ENCODE measurements at regions not wholly inside any gene's neighbourhood (a gene's known extent, or its start where the extent isn't known, plus 50 kb on each side); places are given as distances from the start of the nearest gene placed in this dataset.
A peak's percentile ranks its signal among the peaks of the same experiment; 100 is the strongest.

- no peak for DNase-seq
Observed at GRCh38 chr3:157700405-157700804, 197.2 kb upstream of the VEPH1 start.

DNA sequence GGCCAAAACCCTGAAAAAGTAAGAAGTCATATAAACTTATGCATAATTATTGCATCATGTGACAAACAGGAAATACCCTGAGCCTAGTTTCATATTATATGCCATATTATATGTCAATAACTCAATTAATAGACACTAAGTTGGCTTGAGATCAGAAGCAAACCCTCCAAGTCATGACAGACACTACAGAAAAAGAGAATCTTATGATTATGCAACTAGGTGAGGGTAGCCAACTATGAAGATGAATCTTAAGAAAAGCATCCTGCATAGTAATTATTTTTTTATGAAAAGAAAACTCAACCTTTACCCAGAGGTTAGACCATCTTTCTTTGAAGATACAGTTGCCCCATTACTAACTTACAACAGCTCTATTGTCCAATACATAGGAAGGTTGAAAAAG, 192.4 kb upstream of the VEPH1 start:
- DNase-seq, result no peak

DNA sequence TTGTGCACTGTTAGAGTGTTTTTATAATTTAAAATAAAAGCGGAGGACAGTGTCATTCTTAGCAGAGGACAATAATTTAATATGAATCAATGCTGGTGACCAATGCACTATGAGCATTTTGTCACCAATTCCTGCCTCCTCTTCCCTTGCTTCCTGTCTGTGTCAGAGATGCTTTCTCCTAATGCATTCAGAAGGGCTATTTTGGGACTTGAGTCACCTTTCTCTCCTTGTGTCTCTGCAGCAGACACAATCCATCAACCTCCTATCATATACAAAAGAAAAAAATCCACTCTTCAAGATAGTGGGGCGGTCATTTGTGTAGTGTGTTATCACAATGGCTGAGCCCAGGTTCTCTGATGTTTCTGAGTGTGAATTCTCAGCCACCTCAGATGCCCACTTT, 191.9 kb upstream of the VEPH1 start:
- DNase-seq, result no peak

GRCh38 chr3:157693762-157694161, 190.5 kb upstream of the VEPH1 start:
- no peak for DNase-seq

DNA sequence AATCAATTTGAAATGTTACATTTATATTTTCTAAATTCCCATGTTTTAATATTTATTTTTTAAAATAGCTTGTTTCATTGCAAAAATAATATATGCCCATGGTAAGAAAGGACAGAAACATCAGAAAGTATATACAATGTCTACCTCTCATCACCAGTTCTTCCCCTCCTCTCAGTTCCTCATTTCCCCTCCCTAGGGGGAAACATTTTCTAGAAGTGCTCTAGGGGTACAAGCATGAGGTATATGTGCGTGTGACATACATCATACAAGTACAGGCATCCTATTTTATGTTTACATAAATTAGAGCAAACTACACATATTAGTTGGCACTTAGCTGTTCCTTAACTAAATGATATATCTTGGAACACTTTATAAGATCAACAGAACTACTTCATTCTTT, 189.3 kb upstream of the VEPH1 start:
- DNase-seq, result no peak

- DNase-seq, result no peak
Observed at GRCh38 chr3:157683668-157684067, 180.5 kb upstream of the VEPH1 start.

- no peak for DNase-seq
Observed at GRCh38 chr3:157672061-157672460, 168.8 kb upstream of the VEPH1 start.

GRCh38 chr3:157671656-157672055, 168.4 kb upstream of the VEPH1 start:
- DNase-seq, result no peak

DNA sequence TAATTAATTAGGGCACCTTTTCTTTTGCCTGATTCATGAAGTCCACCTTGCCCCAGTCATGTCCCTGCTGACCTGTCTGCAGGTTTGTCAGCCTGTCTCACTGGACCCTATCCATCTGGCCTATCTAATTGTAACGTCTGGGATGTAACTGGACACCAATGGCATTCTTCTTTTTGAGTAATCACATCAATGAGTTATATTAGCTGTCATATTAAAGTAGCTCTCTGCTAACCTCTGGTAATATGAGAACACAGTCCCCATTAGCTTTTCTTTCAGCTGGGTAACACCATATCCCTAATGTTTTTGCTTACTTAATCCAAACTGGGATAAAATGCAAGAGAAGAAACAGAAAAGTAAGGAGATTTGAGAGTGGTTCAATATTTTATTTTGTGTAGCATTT, 166.2 kb upstream of the VEPH1 start:
- peak; percentile 38 for DNase-seq

DNA sequence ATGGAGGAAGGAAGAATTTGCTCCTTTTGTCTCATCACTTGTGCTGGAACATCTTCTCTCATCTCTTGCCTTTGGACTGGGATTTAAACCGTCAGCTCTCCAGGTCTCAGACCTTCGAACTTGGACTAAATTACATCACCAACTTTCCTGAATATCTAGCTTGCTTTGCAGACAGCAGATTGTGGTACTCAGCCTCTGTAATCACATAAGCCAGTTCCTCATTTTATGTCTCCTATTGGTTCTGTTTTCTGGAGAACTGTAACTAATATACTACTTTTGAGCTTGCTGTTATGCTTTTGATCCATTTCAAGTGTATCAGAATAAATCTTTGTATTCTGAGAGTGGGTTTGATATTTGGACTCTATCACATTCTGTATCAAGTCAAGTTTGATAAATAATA, 164.3 kb upstream of the VEPH1 start:
- DNase-seq, result no peak

GRCh38 chr3:157662171-157662570, 159.0 kb upstream of the VEPH1 start:
- DNase-seq, result no peak

DNA sequence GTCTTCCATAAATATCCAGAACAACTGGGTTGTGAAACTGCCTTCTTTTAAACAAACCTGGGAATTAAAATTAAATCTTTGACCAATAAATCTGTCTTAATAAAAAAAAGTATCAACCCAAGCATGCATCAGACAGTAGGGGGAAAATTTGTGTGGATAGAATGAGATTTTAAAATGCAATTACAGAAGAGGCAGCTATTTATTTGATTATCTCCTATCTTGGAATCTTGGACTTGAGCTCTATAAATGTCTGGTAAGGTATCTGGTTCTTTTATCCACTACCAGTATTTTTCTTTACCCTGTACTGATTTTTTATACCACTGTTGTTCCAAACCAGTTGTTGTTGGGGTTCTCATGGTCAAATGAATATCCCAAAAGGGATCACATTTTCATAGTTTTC, 157.6 kb upstream of the VEPH1 start:
- no peak for DNase-seq

DNA sequence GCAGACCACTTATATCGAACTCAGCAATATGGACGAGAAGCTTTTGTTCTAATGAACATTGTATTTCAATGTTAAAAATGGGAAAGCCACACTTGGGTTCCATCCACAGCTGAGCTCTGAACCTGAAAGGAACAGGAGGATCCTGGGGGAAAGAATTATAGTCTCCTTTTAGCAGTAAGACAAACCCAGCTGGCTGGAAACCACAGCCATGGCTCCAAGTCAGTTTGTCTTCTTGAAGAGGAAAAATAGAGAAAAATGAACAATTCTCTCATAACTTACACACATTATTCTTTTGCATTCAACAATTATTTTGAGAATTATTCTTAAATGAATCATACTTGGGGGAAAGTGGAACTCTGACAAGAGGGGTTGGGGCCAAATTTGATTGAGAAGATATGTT, 149.2 kb upstream of the VEPH1 start:
- no peak for DNase-seq

GRCh38 chr3:157650699-157651098, 147.5 kb upstream of the VEPH1 start:
- DNase-seq, result no peak

GRCh38 chr3:157650172-157650571, 147.0 kb upstream of the VEPH1 start:
- no peak for DNase-seq

GRCh38 chr3:157649511-157649910, 146.3 kb upstream of the VEPH1 start:
- no peak for DNase-seq

GRCh38 chr3:157647820-157648219, 144.6 kb upstream of the VEPH1 start:
- no peak for DNase-seq

DNA sequence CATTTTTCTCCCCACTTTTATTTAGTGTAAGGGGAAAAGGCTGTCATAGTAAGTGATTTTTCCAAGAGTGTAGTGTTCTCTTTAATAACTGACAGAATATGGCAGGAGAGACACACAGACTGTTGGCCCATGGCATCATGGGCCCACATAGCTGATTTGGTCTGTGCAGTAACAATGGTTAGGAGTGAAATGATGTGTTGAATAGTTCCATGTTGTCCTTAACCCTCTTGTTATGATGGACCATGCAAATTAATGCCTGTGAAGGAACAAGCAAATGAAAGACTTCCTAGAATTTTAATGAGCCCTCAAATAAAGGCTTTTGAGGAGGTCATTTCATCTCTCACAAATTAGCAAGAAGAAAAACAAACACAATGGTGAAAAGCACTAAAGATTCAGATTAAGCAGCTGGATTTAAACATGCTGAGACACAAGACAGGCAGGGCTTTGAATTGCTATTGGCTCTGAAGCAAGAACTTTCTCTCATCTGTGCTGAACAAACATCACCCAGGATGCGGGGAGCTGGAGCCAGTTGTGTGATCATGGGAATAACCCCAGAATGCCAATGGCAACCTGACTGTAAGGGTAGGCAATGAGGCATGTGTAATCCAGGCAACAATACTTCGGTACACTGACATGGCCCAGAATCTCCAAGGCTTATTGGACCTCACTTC, 136.7 kb upstream of the VEPH1 start:
- no peak for DNase-seq

- DNase-seq, result no peak
Observed at GRCh38 chr3:157637866-157638265, 134.7 kb upstream of the VEPH1 start.

GRCh38 chr3:157633241-157633640, 130.0 kb upstream of the VEPH1 start:
- DNase-seq, result no peak

GRCh38 chr3:157632075-157632474, 128.9 kb upstream of the VEPH1 start:
- no peak for DNase-seq

- DNase-seq, result no peak
Observed at GRCh38 chr3:157631478-157631877, 128.3 kb upstream of the VEPH1 start.

DNA sequence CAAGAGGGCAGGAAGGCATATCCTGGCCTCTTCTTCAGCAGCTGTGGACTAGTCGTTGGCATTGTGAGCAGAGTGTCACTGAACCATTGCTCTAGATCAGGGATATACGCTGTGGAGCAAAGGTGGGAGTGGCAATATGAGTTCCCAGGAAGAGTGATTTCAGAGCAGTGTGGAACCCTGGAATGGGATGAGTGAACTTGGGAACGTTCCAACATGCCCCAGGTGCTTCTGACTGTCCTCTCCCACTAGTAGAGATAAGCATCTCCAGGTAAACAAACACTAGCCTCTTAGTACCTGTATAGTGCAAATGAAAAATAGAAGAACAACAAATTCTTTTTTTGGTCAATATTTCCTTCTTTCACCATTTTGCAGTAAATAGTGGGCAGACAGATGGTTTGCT, 123.6 kb upstream of the VEPH1 start:
- DNase-seq, result no peak

GRCh38 chr3:157624801-157625200, 121.6 kb upstream of the VEPH1 start:
- DNase-seq, result no peak

DNA sequence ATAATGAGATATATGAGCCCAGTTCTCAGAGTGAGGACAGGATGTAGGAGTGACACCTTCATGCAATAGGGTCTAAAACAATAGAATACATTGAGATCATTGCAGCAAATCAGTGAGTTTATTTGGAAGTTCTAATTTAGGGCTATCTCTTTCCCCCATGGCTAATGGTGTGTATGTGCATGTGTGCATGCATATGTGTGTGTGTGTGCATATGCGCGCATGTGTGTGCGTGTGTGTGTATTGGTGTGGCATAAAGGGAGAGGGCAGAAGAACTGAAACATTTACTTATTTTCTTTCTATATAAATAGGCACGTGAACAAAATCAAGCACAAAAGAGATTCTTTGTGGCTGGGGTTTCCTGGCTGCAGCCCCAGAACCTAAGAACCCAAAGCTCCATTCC, 115.7 kb upstream of the VEPH1 start:
- no peak for DNase-seq

Data from NCI-H1417 treated with DMSO at 0.1 percent for 48 hours (cell line).